ENCODE measurements at regions not wholly inside any gene's neighbourhood (a gene's known extent, or its start where the extent isn't known, plus 50 kb on each side); places are given as distances from the start of the nearest gene placed in this dataset.

GRCh38 chr12:13882176-13882575, 99.2 kb downstream of the GRIN2B start:
- no peak for TF ChIP-seq CTCF (IDR thresholded peaks at IDR 0.05; ENCODE audit: low read depth, low read length)
- no peak overlapping the region for H3K4me3 ChIP-seq (replicated peaks in 1 of 2; ENCODE audit: low read depth in 2 of 2, low read length in 2 of 2)
- DNase-seq (ENCODE audit: low read depth in 2 of 2), result no peak

- no peak overlapping the region for H3K4me3 ChIP-seq (replicated peaks in 1 of 2; ENCODE audit: low read depth in 2 of 2, low read length in 2 of 2)
- TF ChIP-seq CTCF (IDR thresholded peaks at IDR 0.05; ENCODE audit: low read depth, low read length), result no peak
- DNase-seq (ENCODE audit: low read depth in 2 of 2), result no peak
Measured at GRCh38 chr12:13880613-13881012, 100.8 kb downstream of the GRIN2B start.

- no peak for DNase-seq (ENCODE audit: low read depth in 2 of 2)
- TF ChIP-seq CTCF (IDR thresholded peaks at IDR 0.05; ENCODE audit: low read depth, low read length), result no peak
Measured at GRCh38 chr12:13875744-13876143, 105.7 kb downstream of the GRIN2B start.

GRCh38 chr12:13870255-13870654, 111.1 kb downstream of the GRIN2B start:
- TF ChIP-seq CTCF (IDR thresholded peaks at IDR 0.05; ENCODE audit: low read depth, low read length), result no peak
- DNase-seq (ENCODE audit: low read depth in 2 of 2), result no peak
- no peak overlapping the region for H3K4me3 ChIP-seq (replicated peaks in 1 of 2; ENCODE audit: low read depth in 2 of 2, low read length in 2 of 2)

More at GRCh38 chr12:13875744-13876143, 105.7 kb downstream of the GRIN2B start:
- H3K4me3 ChIP-seq (replicated peaks in 1 of 2; ENCODE audit: low read depth in 2 of 2, low read length in 2 of 2), result no peak overlapping the region

- peak; percentile 65 to 77 for DNase-seq (ENCODE audit: low read depth in 2 of 2)
- TF ChIP-seq CTCF (IDR thresholded peaks at IDR 0.05; ENCODE audit: low read depth, low read length), result peak; percentile 91
- no peak overlapping the region for H3K4me3 ChIP-seq (replicated peaks in 1 of 2; ENCODE audit: low read depth in 2 of 2, low read length in 2 of 2)
Measured at GRCh38 chr12:13864081-13864673, 117.2 kb downstream of the GRIN2B start.

GRCh38 chr12:13857750-13858149, 123.7 kb downstream of the GRIN2B start:
- no peak overlapping the region for H3K4me3 ChIP-seq (replicated peaks in 1 of 2; ENCODE audit: low read depth in 2 of 2, low read length in 2 of 2)
- no peak for TF ChIP-seq CTCF (IDR thresholded peaks at IDR 0.05; ENCODE audit: low read depth, low read length)
- DNase-seq (ENCODE audit: low read depth in 2 of 2), result no peak

GRCh38 chr12:13853471-13853870, 127.9 kb downstream of the GRIN2B start:
- TF ChIP-seq CTCF (IDR thresholded peaks at IDR 0.05; ENCODE audit: low read depth, low read length), result no peak
- DNase-seq (ENCODE audit: low read depth in 2 of 2), result no peak
- H3K4me3 ChIP-seq (replicated peaks in 1 of 2; ENCODE audit: low read depth in 2 of 2, low read length in 2 of 2), result no peak overlapping the region

Measured in cardiac fibroblast (primary cell).